ENCODE measurements at regions not wholly inside any gene's neighbourhood (a gene's known extent, or its start where the extent isn't known, plus 50 kb on each side); places are given as distances from the start of the nearest gene placed in this dataset.

DNA sequence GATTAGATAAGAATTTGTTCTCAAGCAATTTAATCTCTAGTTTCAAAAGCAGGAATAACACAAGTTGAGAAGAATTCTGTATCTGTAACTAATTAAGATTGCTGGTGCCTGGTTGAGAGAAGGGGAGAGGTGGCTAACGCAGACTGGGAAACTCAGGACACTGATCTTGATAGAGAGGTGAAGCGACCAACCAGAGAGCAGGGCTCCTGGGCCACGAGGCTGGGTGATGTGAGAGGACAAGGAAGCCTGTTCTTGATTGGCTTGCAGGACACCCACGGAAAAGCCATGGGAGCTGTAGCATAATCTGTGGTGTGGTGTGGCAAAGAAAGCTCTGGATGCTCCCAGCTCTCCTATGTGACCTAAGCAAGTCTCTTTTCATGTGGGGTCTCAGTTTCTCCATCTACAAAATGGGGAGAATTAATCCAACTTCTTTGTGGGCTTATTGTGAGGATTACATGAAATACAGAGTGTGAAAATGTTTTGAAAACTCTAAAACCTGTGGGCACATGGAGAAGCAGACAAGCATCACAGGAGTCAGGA lies 594.1 kb upstream of the BRINP1 start:
- TF ChIP-seq, protein P1, sequence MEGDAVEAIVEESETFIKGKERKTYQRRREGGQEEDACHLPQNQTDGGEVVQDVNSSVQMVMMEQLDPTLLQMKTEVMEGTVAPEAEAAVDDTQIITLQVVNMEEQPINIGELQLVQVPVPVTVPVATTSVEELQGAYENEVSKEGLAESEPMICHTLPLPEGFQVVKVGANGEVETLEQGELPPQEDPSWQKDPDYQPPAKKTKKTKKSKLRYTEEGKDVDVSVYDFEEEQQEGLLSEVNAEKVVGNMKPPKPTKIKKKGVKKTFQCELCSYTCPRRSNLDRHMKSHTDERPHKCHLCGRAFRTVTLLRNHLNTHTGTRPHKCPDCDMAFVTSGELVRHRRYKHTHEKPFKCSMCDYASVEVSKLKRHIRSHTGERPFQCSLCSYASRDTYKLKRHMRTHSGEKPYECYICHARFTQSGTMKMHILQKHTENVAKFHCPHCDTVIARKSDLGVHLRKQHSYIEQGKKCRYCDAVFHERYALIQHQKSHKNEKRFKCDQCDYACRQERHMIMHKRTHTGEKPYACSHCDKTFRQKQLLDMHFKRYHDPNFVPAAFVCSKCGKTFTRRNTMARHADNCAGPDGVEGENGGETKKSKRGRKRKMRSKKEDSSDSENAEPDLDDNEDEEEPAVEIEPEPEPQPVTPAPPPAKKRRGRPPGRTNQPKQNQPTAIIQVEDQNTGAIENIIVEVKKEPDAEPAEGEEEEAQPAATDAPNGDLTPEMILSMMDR (IDR thresholded peaks at IDR 0.05), result no peak
- TF ChIP-seq POLR2A (IDR thresholded peaks at IDR 0.05), result no peak

Data from lower leg skin (tissue), 3 donors.